ENCODE measurements at regions not wholly inside any gene's neighbourhood (a gene's known extent, or its start where the extent isn't known, plus 50 kb on each side); places are given as distances from the start of the nearest gene placed in this dataset.
"Not testable (repeated sequence)": the region's sequence is repeated elsewhere in the genome, so short reads cannot be mapped to it uniquely, and the experiment has no call there.

GRCh38 chr6:155538708-155539390 is 83.2 kb upstream of the NOX3 start:
- no peak overlapping the region for H3K4me3 ChIP-seq (ENCODE audit: low read depth, low read length)
- no peak for DNase-seq (ENCODE audit: low read depth)
- no peak for TF ChIP-seq CTCF (IDR thresholded peaks at IDR 0.05; ENCODE audit: insufficient read depth, low read depth, low read length, missing control alignments)

GRCh38 chr6:155534678-155535077 is 79.0 kb upstream of the NOX3 start:
- DNase-seq (ENCODE audit: low read depth): no peak
- TF ChIP-seq CTCF (IDR thresholded peaks at IDR 0.05; ENCODE audit: insufficient read depth, low read depth, low read length, missing control alignments): no peak
- H3K4me3 ChIP-seq (ENCODE audit: low read depth, low read length): no peak overlapping the region

- peak; percentile 75 for DNase-seq (ENCODE audit: low read depth)
- peak; percentile 64 for TF ChIP-seq CTCF (IDR thresholded peaks at IDR 0.05; ENCODE audit: insufficient read depth, low read depth, low read length, missing control alignments)
These were observed 74.7 kb upstream of the NOX3 start for GRCh38 chr6:155530219-155530834.

GRCh38 chr6:155529814-155530213 is 74.2 kb upstream of the NOX3 start:
- DNase-seq (ENCODE audit: low read depth); H3K4me3 ChIP-seq (ENCODE audit: low read depth, low read length): not testable (repeated sequence)

More at GRCh38 chr6:155530219-155530834, 74.7 kb upstream of the NOX3 start:
- no peak overlapping the region for H3K4me3 ChIP-seq (ENCODE audit: low read depth, low read length)

GRCh38 chr6:155528982-155529453 is 73.4 kb upstream of the NOX3 start:
- no peak for TF ChIP-seq CTCF (IDR thresholded peaks at IDR 0.05; ENCODE audit: insufficient read depth, low read depth, low read length, missing control alignments)
- H3K4me3 ChIP-seq (ENCODE audit: low read depth, low read length): no peak overlapping the region
- DNase-seq (ENCODE audit: low read depth): peak; percentile 51

GRCh38 chr6:155528335-155528734 is 72.7 kb upstream of the NOX3 start:
- H3K4me3 ChIP-seq (ENCODE audit: low read depth, low read length): no peak overlapping the region
- no peak for DNase-seq (ENCODE audit: low read depth)
- TF ChIP-seq CTCF (IDR thresholded peaks at IDR 0.05; ENCODE audit: insufficient read depth, low read depth, low read length, missing control alignments): no peak

- H3K4me3 ChIP-seq (ENCODE audit: low read depth, low read length): no peak overlapping the region
- TF ChIP-seq CTCF (IDR thresholded peaks at IDR 0.05; ENCODE audit: insufficient read depth, low read depth, low read length, missing control alignments): no peak
- no peak for DNase-seq (ENCODE audit: low read depth)
These were observed 71.8 kb upstream of the NOX3 start for GRCh38 chr6:155527443-155527842.
